Sciatic nerve (tissue), 2 donors: ENCODE measurements at regions not wholly inside any gene's neighbourhood (a gene's known extent, or its start where the extent isn't known, plus 50 kb on each side); places are given as distances from the start of the nearest gene placed in this dataset.

Source experiments
- ATAC-seq: fragments of 200-7000 bp; cut with Tn5 transposase; one replicate; pipeline ENCODE4 v1.9.1; 2020; ENCODE audit warnings: mild to moderate bottlenecking, moderate library complexity
- DNase-seq: peaks from one replicate; pipeline ENCODE4 v3.0.0-alpha.2; 2020; ENCODE audit warnings: low spot score
- intact Hi-C: fragments of 100-400 bp; cut with DNase I; formaldehyde crosslinking; loops from one replicate; pipeline ENCODE4 v1.14.2; 2022
- donor health status: DM: no; HTN: no; CAD: no.
- donor health status: DM: no; HTN: no; CAD: no.

DNA sequence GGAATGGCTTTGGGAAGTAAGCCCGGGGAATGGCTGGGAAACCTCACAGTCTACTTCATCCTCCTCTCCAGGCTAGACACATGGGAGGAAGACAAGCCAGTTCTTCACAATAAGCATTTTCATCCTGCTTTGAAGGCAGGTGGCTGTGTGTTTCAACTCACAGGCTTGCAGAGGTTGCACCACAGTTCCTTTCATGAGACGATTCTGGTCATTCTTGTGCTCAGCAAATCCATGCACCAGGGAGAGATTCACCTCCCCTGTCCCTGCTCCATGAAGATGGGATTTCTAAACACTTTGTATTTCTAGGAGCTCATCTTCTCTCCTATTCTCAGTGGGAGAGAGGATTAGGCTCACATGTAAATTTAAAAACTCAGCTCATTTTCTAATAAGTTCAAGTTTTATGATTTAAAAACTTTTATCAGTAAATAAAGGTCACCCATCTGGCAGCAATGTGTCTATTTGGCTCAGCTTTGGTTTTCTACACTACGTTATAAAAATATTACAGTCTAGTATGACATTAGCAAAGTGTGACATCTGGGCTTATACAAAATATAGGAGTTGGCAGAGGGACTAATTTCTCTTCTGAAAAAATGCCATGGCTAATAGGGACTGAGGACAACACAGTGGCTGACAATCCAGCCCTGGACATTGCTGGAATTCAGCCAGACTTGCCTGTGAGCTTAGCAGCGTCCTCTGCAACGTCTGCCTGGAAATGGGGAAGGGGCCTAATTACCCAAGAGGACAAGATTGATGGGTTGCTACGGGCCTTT is 283.2 kb upstream of the SLC10A2 start:
- no peak for ATAC-seq
- intact Hi-C loops = no loop called here
- DNase-seq = no peak

DNA sequence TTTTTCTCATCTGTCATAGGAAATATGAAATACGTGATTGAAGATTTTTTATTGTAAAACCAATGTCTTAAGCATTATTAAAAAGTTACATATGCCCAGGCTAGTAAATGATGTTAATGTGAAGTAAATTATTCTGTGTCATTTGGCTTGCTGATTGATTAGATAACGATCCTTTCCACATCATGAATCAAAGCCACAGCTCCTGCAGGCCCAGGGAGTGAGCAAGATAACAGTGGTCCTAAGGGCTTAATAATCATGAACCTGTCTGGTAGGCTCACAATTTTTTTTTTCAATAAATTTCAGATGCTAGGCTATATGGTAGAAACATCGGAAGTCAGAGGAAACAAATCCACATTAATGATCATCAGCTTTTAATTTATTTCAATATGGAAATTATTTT is 269.0 kb upstream of the SLC10A2 start:
- intact Hi-C loops = no loop called here
- no peak for ATAC-seq

GRCh38 chr13:103331924-103332323 is 265.7 kb upstream of the SLC10A2 start:
- no peak for DNase-seq
- intact Hi-C loops = no loop called here
- no peak for ATAC-seq

More for the DNA sequence above, 269.0 kb upstream of the SLC10A2 start:
- DNase-seq = no peak

DNA sequence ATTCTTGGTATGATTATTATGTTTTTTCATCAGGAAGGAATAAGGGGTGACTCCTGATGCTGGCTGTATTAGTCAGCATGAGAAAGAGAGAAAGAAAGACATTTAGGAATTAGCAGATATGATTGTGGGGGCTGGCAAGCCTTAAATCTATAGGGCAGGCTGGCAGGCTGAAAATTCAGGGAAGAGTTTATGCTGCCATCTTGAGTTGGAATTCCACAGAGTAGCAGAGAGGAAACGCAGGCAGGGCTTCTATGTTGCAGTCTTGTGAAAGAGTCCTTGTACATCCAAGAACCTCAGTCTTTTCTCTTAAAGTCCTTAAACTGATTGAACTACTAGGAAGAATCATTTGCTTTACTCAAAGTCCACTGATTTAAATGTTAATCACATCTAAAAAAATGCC is 262.7 kb upstream of the SLC10A2 start:
- ATAC-seq = no peak
- no peak for DNase-seq
- intact Hi-C loops = no loop called here

DNA sequence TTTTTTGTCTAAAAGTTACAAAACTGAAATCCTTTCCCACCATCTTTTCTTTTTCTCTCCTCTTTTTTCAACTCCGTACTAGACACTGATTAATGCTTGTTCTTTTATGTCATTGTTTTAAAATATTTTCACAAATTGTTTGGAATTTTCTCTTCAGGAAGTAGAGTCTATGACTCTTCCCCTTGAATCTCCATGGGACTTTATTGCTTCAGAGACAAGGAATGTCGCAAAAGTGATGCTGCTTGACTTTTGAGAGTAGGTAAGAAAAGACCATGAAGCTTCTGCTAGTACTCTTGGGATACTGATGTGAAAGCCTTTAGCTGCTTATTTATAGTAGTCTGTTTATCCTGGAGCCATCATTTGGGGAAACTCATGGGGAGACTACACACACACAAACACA is 260.1 kb upstream of the SLC10A2 start:
- ATAC-seq (no peak), DNase-seq (no peak)
- intact Hi-C loops = no loop called here

GRCh38 chr13:103325672-103326071 is 259.5 kb upstream of the SLC10A2 start:
- no peak for ATAC-seq
- intact Hi-C loops = no loop called here
- no peak for DNase-seq

DNA sequence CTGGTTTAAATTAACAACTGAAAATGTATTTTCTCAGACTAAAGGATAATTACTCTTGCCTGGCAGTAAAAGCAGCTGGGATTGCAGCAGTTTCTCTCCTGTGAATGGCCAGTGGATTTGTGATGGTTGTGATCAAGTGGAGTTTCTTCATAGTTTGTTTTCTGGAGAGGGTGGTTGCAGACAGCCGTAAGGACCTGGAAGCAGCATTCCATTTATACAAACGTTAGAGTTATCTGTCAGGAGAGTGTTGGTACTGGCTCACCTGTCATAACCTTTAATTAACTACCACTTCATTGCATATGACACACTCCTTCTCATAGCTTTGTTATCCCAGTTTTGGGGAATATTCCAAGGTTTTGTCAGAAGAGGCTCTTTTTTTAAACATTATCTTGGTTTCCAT is 258.4 kb upstream of the SLC10A2 start:
- ATAC-seq = no peak
- intact Hi-C loops = no loop called here
- no peak for DNase-seq

- ATAC-seq (no peak), DNase-seq (no peak)
- intact Hi-C loops = no loop called here
These were observed 249.5 kb upstream of the SLC10A2 start for GRCh38 chr13:103315711-103316110.

- intact Hi-C loops = no loop called here
- no peak for DNase-seq
- no peak for ATAC-seq
These were observed 246.2 kb upstream of the SLC10A2 start for GRCh38 chr13:103312467-103312866.

- intact Hi-C loops = no loop called here
- no peak for ATAC-seq
- DNase-seq = no peak
These were observed 242.4 kb upstream of the SLC10A2 start for GRCh38 chr13:103308667-103309066.

DNA sequence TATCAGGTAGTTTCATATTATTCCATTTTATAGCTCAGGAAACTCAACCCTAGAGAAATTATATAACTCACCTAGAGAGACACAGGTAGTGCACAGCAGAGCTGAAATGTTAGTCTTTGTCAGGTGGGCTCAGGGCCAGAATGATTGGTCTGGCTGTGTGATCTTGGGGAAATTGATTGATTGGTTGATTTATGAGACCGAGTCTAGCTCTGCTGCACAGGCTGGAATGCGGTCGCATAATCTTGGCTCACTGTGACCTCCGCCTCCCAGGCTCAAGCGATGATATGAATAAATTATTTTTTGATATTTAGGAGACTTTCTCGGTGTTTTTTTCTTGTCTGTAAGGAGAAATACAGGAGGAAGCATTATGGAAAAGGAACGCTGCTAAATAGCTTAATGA is 239.9 kb upstream of the SLC10A2 start:
- DNase-seq = no peak
- ATAC-seq = no peak

GRCh38 chr13:103303078-103303651 is 236.9 kb upstream of the SLC10A2 start:
- ATAC-seq (no peak), DNase-seq (no peak)
- intact Hi-C loops = no loop called here

More for the DNA sequence above, 239.9 kb upstream of the SLC10A2 start:
- intact Hi-C loops = no loop called here

DNA sequence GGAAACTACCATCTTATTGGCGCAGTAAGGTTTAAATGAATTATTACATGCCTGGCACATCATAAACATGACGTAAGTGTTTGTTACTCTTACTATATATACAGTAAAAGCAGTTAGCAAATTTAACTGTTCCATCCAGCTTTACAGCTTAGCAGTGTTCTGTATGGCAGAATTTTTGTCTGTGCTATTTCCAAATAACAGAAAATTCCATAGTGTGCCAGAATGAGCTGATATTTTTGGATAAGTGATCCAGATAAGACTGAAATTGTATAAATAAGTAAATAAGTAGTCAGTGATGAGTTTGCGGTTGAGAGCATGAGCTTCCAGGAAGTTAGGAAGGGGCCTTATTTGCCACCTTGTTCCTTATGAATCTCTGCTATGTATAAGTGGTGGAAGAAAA is 236.5 kb upstream of the SLC10A2 start:
- intact Hi-C loops = no loop called here
- DNase-seq = no peak

GRCh38 chr13:103299079-103299478 is 232.9 kb upstream of the SLC10A2 start:
- ATAC-seq (no peak), DNase-seq (no peak)
- intact Hi-C loops = no loop called here

More for the DNA sequence above, 236.5 kb upstream of the SLC10A2 start:
- no peak for ATAC-seq

GRCh38 chr13:103297083-103297482 is 230.9 kb upstream of the SLC10A2 start:
- no peak for DNase-seq
- no peak for ATAC-seq
- intact Hi-C loops = no loop called here

DNA sequence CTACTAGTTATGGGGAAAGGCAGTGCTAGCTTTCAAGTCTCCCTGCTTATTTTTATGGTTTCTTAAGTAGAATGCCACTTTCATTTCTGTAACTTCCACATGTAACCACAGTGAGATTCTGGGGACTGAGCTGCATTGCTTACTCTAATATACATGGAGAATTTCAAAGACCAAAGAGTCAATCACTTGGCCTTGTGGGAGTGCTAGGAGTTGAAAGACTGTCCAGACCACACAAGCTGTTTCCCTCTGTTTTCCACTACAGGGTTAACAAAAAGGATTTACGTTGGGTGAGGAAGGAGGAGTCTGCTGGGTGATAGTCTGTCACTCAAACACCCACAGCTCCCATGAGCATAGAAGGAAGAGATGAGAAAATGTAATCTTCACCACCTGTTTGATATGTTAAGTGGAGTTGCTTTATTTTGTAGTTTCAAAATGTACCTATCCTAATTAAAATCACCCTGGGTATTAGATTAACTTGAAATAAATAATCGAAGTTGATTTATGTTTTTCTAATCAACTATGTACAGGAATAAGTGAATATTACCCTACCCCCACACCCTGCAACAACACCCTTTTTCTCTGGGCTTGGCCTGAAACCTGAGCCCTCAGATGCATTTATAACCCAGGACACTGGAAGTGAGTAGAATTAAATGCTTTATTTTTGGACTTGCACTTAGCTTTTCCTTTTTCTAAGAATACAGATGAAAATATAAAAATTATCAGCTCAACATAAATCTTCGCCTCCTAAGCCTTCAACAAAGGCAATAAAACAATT is 225.8 kb upstream of the SLC10A2 start:
- DNase-seq = no peak
- intact Hi-C loops = no loop called here
- no peak for ATAC-seq

GRCh38 chr13:103291226-103291625 is 225.0 kb upstream of the SLC10A2 start:
- ATAC-seq (no peak), DNase-seq (no peak)
- intact Hi-C loops = no loop called here

DNA sequence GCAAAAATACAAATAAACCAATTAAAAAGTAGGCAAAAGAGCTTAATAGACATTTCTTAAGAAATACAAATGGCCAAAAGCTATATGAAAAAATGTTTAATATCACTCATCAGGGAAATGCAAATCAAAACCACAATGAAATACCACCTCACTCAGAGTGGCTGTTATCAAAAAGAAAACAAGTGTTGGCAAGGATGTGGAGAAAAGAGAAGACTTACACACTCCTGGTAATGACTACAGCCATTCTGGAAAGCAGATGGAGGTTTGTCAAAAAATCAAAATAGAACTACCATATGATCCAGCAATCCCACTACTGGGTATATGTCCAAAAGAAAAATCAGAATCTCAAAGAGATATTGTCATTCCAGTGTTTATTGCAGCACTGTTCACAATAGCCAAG is 223.5 kb upstream of the SLC10A2 start:
- ATAC-seq (no peak), DNase-seq (no peak)
- intact Hi-C loops = no loop called here

DNA sequence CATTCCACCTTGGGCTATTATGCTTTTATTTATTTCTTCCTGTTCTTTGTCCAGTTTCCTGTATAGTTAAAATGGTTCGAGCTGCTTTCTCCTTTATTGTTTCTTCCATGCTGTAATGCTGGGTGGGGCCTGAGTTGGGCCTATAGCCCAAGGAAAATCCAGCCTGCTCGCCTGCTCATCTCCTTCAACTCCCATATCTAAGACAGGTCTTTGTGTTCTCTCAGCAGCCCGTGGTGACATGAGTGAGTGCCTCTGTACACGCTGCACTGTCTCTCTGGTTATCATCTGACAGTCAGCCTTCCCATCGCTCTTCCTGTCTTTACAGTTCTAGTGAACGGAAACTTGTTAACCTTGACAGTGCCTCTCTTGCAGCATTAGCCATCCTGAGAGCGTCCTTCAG is 221.9 kb upstream of the SLC10A2 start:
- ATAC-seq (no peak), DNase-seq (no peak)
- intact Hi-C loops = no loop called here

GRCh38 chr13:103287659-103288058 is 221.4 kb upstream of the SLC10A2 start:
- ATAC-seq (no peak), DNase-seq (no peak)
- intact Hi-C loops = loop anchor here (1.0 kb wide), 1 partner anchor 23 kb away; no protein-coding TSS in a partner anchor
